Psoas muscle (tissue), 7 donors: ENCODE measurements at regions not wholly inside any gene's neighbourhood (a gene's known extent, or its start where the extent isn't known, plus 50 kb on each side); places are given as distances from the start of the nearest gene placed in this dataset.

ENCODE experiments used
- ATAC-seq, 4 donors: fragments of 200-7000 bp; cut with Tn5 transposase; one replicate each; pipeline ENCODE4 v1.9.1; 2020; ENCODE audit warnings: moderate library complexity in 3 of 4, mild to moderate bottlenecking in 2 of 4
- DNase-seq, 2 donors: peaks; one replicate each; pipeline ENCODE4 v3.0.0-alpha.2; 2020
- H3K27ac ChIP-seq: fragments of 200-600 bp; one replicate; pipeline ENCODE4 v1.8.0; 2022
- H3K27me3 ChIP-seq, 3 donors: fragments of 200-600 bp in 1 of 3; one replicate each; pipeline versions ENCODE4 v1.6.1 to v1.8.0; 2013 to 2022; ENCODE audit warnings: low read length in 2 of 3, mild to moderate bottlenecking in 2 of 3, moderate library complexity in 1 of 3; ENCODE audit not compliant: insufficient read depth in 3 of 3
- H3K36me3 ChIP-seq, 2 donors: fragments of 200-600 bp in 1 of 2; one replicate each; pipeline versions ENCODE4 v1.6.1 to v1.8.0; 2013 to 2022; ENCODE audit warnings: low read depth in 1 of 2, mild to moderate bottlenecking in 1 of 2, moderate library complexity in 1 of 2; ENCODE audit not compliant: insufficient read depth in 1 of 2
- H3K4me1 ChIP-seq: fragments of 200-600 bp; one replicate; pipeline ENCODE4 v1.8.0; 2022
- H3K4me3 ChIP-seq: fragments of 200-600 bp; one replicate; pipeline ENCODE4 v1.8.0; 2022; ENCODE audit warnings: mild to moderate bottlenecking
- H3K9me3 ChIP-seq: fragments of 200-600 bp; one replicate; pipeline ENCODE4 v1.8.0; 2022
- CTCF ChIP-seq: fragments of 200-600 bp; IDR thresholded peaks from one replicate; pipeline ENCODE4 v1.8.0; 2022; ENCODE audit warnings: antibody characterized with exemption
- WGBS, 3 donors: extraction: QIAGEN DNeasy Blood & Tissue Kit; methylation state at CpG; one replicate each; pipeline versions ENCODE4 v1.1.6 to v1.1.7; 2013; 5-methylcytosine and 5-hydroxymethylcytosine counted together
- intact Hi-C, 2 donors: fragments of 100-400 bp; cut with DNase I; formaldehyde crosslinking; loops; one replicate each; pipeline versions ENCODE4 v1.11.0 to v1.14.2; 2022
- donor health status: healthy with polysubstance abuse.
- donor health status: DM: no; HTN: no; CAD: no; lungs with moderate emphysema.
- donor health status: Bipolar disorder and iron deficiency.
- donor health status: healthy.
- donor health status: DM: yes; HTN: yes; CAD: no.
- donor health status: DM: no; HTN: no; CAD: no.
- donor health status: DM: yes; HTN: yes; CAD: no.

- Histone ChIP-seq H3K27me3 (no peaks in the 10 kb centered on the region), H3K36me3 (no peaks in the 10 kb centered on the region), H3K27ac (no peak overlapping the region), H3K9me3 (no peaks in the 10 kb centered on the region), H3K4me3 (no peak overlapping the region), H3K4me1 (peaks cover 9% of the 10 kb centered on the region)
- ATAC-seq (peak in 2 of 4 donors; percentile 10 to 25), DNase-seq (peak in 1 of 2 donors; percentile 48)
- intact Hi-C loops, result loop anchor here in 1 of 2 donors (5.0 kb wide), 1 partner anchor 49 kb away; the partner anchor contains the start of gene GADD45G
- TF ChIP-seq CTCF, result no peak
- 78 to 81% (median 81%) methylated on average over 18 of the region's 18 CpGs for WGBS, 3 donors
These were observed 51.3 kb downstream of the GADD45G start for GRCh38 chr9:89655990-89656657.

GRCh38 chr9:89657295-89657694, 52.5 kb downstream of the GADD45G start:
- Histone ChIP-seq H3K4me1 (peaks cover 19% of the 10 kb centered on the region), H3K9me3 (no peaks in the 10 kb centered on the region), H3K27me3 (no peaks in the 10 kb centered on the region), H3K4me3 (no peak overlapping the region), H3K36me3 (no peaks in the 10 kb centered on the region), H3K27ac (no peak overlapping the region)
- ATAC-seq, result no peak
- WGBS, 3 donors, result 73 to 90% (median 75%) methylated on average over 5 of the region's 5 CpGs
- DNase-seq, result peak in 1 of 2 donors; percentile 23
- intact Hi-C loops, result loop anchor here in 1 of 2 donors (5.0 kb wide), 1 partner anchor 50 kb away; the partner anchor contains the start of gene GADD45G
- TF ChIP-seq CTCF, result no peak

- Histone ChIP-seq H3K27me3 (no peaks in the 10 kb centered on the region), H3K4me1 (peaks cover 22% of the 10 kb centered on the region), H3K27ac (no peak overlapping the region), H3K4me3 (no peak overlapping the region), H3K9me3 (no peaks in the 10 kb centered on the region), H3K36me3 (no peaks in the 10 kb centered on the region)
- TF ChIP-seq CTCF, result no peak
- ATAC-seq (no peak), DNase-seq (peak in 1 of 2 donors; percentile 8)
- intact Hi-C loops, result loop anchor here in 1 of 2 donors (5.0 kb wide), 1 partner anchor 50 kb away; the partner anchor contains the start of gene GADD45G
- 77 to 90% (median 78%) methylated on average over 4 of the region's 4 CpGs for WGBS, 3 donors
These were observed 53.0 kb downstream of the GADD45G start for GRCh38 chr9:89657765-89658164.

GRCh38 chr9:89658401-89658800, 53.6 kb downstream of the GADD45G start:
- ATAC-seq (no peak), DNase-seq (no peak)
- H3K9me3 ChIP-seq, result no peaks in the 10 kb centered on the region
- no peaks in the 10 kb centered on the region for H3K36me3 ChIP-seq
- 33 to 60% (median 47%) methylated on average over 5 of the region's 5 CpGs for WGBS, 3 donors
- H3K27me3 ChIP-seq, result no peaks in the 10 kb centered on the region
- intact Hi-C loops, result loop anchor here in 1 of 2 donors (5.0 kb wide), 1 partner anchor 51 kb away; the partner anchor contains the start of gene GADD45G
- TF ChIP-seq CTCF, result no peak
- no peak overlapping the region for H3K27ac ChIP-seq
- H3K4me1 ChIP-seq, result peaks cover 25% of the 10 kb centered on the region
- no peak overlapping the region for H3K4me3 ChIP-seq
